Activated CD4-positive, alpha-beta T cell treated with anti-CD3 and anti-CD28 coated beads, Interleukin-2, amount 50 U/mL, for 16 hours (primary cell): ENCODE measurements at regions not wholly inside any gene's neighbourhood (a gene's known extent, or its start where the extent isn't known, plus 50 kb on each side); places are given as distances from the start of the nearest gene placed in this dataset.

Source experiments
- DNase-seq: peaks from one replicate; pipeline ENCODE4 v3.0.0-alpha.2; 2020

DNA sequence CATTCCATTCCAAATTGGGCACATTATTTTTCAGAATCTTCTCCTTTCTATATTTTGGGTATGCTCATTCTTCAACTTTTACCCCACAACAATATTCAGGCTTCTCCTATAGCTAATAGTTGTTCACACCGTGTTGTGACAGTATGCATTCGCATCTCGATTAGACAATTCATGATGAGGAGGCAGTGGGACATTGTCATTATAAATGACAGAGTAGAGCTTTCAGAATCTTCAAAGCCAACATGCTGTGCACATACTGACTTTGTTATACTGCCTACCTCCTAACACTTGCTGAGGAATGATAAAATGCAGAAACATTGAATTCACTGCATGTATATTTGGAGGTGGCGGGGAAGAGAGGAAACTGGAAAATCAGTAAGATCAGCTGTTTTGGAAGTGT is 714.2 kb downstream of the SUCLG1 start:
- DNase-seq = no peak

DNA sequence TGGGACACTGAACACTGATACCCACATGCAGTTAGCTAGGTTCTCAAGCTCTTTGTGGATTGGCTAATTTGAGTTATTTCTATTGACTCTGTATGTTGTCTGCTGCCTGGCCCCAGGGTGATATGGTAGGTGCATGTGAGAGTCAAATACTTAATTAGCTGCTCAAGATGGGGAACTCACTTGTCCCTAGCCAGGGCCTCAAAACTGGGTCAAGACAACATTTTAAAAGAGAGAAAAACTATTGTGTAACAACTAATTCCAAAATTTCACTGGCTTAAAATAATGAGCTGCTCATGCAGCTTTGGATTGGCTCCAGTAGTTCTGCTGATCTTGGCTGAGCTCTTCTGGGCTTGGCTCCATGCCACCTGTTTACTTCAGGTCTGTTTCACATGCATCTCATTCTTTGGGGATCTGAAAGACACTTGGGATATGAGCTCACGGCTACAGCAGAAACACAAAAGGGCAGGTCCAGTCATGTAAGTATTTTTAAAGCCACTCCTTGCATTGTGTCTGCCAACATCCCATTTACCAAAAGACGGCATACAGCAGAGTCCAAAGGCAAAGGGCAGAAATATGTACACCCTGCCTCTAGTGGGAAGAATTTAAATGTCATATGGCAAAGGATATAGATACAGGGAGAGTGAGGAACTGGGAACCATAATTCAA is 716.8 kb downstream of the SUCLG1 start:
- no peak for DNase-seq

DNA sequence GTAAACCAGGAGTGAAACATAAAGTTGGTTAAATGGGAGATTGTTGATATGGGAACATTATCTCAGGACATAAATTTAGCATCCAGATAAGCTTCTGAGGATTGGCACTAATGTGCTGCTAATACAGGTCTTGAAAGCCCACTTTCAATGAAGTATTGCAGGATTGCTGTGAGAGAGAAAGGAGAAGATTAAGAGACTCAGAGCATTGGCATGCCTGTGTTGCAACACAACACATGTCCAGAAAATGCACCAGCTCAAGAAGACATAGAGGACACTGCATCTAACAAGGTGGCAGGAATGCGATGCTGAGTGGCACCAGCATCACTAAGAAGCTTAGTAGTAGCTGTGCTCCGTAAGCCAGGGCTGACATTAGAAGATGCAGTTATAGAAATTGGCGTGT is 728.9 kb downstream of the SUCLG1 start:
- no peak for DNase-seq

DNA sequence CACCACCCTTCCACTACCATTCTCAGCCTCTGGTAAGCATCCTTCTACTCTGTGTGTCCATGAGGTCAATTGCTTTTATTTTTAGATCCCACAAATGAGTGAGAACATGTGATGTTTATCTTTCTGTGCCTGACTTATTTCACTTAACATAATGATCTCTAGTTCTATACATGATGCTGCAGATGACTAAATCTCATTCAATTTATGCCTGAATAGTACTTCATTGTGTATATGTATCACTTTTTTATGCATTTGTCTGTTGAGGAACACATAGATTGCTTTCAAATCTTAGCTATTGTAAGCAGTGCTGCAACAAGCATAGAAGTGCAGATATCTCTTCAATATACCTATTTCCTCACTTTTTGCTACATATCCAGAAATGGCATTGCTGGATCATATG is 733.3 kb downstream of the SUCLG1 start:
- no peak for DNase-seq

DNA sequence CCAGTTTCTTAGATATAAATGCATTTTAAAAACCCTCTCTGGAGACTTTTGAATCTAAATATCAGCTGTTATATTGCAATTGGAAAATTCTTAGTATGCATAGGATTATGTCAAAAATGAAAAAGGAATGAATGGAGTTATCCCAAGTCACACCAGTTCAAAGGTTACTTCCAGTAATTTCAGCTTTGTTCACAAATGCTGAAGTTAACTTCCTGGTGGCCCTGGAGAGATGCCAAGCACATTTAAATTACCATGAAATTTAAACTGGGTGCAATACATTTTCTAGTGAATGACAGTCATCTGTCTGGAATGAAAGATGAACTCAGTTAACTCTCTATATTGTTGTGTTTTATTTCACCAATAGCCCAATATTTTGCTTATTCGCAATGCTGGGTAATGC is 753.9 kb downstream of the SUCLG1 start:
- DNase-seq = no peak

DNA sequence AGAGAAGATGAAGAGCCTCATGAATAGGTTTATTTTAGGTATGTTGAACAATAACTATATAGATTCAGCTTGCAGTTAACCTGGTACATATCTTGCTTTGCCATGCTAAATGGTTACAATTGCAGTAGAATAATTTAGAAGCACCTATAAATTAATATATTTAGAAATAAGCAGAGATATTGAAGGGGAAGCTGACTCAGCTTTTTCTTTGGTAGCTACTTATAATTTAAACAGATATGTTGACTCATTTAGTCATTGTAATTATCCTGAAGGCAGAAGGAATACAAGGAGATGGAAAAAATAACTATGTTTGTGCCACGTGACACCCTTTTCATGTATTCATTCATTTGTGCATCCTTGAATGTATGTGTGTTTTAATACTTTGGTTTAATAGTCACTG is 755.5 kb downstream of the SUCLG1 start:
- DNase-seq = no peak

DNA sequence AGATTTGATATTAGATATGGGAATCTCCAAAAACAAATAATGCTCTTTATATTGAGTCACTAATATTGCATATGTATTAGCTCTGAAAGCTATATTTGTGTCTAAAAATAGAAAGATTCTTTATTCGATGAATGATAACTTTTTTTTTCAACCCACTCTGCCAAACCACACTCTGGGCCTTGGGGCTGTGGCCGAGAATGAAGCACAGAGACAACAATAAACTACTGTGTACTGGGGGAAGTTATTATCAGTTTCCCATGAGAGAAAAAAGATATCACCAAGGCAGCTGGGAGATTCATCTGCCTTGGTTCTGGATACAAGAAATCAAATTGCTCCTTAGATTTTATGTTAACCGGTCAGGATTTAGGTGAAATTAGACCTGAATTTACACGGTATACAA is 762.2 kb downstream of the SUCLG1 start:
- DNase-seq = no peak

DNA sequence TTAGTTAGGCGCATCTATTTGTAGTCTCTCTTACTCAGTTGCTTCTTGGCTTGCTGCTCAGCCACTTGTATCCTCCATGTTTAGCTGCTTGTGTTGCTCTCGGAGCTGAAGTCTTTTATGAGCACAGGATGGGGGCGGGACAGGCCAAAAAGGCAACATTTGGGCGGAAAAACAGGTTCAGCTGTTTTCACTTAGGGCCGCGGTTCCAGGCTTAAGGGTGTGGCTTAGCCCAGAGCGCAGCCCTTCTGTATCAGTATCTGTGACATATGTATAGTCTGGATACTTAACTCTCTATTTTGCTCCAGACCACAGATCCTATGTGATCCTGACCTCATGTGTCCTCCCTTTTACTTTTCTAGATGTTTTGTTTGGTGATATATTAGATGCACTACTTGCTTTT is 763.5 kb downstream of the SUCLG1 start:
- DNase-seq = no peak

DNA sequence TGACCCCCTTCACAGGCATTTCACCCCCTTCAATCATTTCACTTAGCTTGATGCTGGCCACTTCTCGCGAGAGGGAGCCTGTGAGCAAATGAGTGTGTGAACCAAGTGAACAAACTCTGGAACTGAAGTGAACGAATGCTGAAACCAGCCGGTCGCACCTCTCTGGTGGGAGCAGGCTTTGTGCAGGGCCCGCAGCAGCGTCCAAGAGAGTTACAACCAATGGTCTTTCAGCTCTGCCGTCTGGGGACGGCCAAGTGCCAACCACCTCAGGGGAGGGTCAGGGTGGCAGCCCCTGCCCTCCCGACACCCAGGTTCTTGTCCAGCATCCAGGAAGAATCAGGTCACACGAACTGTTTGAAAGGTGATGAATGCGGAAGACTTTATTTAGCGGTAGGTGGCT is 764.0 kb downstream of the SUCLG1 start:
- no peak for DNase-seq

DNA sequence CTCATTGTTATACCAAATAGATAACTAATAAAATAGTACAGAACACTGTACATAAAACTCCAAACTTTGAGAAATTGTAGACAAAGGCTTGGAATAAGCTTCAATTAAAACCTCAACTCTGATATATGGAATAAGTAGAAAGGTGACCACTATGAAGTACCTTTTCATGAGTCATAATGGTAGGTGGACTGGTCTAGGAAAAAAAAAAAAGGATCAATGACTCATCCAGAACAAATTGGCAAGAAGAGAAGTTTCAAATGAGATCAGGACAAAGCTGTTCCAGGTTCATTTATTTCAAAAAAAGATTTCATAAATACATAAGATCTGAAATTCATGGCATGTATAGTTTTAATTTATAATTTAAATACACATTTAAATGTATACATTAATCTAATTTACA is 769.7 kb downstream of the SUCLG1 start:
- DNase-seq = no peak

DNA sequence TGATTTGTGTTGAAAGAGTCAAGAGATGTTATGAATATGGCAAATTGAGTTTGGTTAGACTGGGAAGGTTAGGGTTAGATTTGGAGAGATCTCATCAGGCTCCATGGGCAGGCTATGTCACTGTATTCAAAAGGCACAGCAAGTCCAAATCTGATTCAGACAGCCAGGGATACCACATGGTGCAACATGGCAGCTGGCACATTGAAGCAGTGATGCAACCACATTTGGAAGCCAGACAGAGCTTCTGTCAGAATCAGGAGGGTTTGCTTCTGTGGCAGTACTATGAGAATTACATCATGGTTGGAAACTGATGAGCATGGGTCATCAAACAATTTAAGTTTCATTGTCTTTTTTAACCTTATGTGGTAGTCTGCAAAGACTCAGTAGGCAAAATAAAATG is 772.2 kb downstream of the SUCLG1 start:
- no peak for DNase-seq

DNA sequence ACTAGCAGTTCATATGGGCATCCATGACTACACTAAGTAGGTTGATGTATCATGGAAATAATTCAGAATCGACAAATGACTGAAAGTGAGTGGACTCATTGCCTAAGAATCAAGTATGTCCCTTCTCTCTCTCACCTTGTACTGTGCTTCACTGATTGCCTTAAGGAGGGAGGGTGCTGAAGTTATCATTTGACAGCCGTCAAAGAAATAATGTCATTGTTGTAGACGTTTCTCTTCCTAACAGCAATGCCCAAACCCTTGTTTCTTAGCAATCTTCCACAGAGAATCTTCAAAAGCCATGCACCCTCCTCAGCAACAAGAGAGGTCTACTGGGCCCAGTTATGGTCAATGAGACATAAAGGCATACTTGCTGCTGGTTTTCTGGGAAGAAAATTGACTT is 785.0 kb downstream of the SUCLG1 start:
- DNase-seq = no peak

DNA sequence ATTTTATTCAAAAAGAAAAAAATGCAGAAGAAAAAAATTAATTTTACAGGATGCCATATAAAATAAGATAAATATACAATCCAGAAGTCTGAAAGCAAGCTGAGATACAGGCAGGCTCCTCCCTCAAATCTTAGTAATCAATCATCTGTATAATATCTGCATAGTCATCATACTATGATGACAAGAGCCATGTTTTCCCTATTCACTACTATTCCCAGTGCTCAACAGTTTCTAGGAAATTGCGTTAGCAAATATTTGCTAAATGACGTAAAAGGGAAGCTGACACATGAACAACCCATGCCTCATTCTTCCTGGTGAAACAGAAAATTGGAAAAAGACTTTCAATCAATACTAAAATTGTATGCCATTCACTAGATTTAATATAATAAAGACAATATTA is 793.2 kb downstream of the SUCLG1 start:
- no peak for DNase-seq

DNA sequence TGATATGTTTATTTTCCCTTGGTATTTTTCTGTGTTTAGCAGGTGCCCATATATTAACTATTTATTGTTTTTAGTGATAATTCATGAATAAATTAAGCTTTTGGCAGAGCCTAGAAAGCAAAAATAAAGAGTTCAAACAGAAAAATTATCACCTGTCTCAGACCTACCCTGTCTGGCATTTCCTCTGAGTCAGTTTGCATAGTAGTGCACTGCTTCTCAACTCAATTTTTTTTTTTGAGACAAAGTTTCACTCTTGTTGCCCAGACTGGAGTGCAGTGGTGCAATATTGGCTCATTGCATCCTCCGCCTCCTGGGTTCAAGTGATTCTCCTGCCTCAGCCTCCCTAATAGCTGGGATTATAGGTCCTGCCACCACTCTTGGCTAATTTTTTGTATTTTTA is 793.9 kb downstream of the SUCLG1 start:
- no peak for DNase-seq

DNA sequence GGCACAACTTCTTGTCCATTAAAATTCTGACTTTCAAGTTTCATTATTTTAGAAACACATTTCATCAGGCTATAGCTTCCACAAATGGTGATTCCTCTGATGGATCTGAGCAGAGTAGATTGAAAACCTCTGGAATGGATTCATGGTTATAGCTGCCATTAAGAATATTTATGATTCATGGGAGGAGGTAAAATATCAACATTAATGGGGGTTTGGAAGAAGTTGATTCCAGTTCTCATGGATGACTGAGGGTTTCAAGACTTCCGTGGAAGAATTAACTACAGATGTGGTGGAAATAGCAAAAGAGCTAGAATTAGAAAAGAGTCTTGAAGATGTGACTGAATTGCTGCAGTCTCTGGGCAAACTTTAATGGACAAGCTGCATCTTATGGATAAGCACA is 797.4 kb downstream of the SUCLG1 start:
- no peak for DNase-seq

DNA sequence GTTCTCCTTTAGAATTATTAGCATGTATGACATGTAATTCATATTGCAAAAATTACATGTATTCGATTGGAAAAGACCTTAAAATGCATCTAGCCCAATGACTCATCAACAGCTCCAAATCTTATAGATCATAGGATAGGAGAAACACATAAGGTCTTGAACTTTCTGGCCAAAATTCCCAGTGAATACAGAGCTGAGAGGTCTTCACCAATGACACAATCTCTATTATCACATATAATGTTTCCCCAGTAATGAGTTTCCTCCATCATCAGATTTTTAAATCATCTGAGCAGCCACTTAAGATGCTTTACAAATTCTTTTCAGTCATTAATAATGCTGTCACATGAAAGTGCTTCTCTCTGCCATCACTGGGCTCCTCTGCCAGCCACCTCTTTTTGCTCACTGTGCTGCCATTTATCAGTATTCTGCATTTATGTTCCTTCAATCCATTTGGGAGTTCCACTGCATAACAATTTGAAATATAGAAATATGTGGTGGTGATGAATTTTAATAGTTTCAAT is 804.9 kb downstream of the SUCLG1 start:
- DNase-seq = no peak

DNA sequence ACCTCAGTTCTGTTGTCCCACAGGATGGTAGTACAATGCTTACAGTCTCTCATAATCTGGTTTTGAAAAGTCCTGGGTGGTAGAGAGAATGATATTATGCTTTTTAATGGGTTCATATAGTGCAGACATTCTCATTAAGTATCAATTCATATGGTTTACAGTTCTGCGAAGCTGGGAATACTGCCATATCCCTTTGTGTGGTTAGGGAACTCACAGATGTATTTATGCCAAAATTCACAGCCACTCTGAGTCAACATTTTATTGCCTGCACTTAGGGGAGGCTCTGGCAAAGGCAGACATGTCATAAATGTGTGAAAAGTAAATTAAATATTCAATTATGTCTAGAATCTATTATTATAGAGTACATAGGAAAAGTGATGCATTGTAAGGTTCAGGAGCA is 808.2 kb downstream of the SUCLG1 start:
- no peak for DNase-seq

DNA sequence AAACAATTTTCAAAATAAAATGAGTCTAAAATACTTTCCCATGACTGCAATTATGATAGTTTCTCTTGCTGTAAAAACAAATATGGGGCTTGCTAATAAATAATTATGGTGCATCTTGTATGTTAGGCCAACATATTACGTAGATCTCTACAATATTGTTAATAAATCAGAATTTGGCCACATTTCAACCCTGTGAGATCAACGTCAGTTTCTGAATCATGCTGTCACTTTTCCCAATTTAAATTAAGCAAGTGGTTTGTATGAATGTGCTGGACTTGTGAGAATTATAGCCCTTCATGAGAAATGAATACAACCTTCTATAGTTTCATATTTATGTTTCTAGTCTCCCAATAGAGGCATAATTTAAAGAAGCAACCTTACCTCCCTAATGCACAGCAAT is 808.9 kb downstream of the SUCLG1 start:
- DNase-seq = no peak

DNA sequence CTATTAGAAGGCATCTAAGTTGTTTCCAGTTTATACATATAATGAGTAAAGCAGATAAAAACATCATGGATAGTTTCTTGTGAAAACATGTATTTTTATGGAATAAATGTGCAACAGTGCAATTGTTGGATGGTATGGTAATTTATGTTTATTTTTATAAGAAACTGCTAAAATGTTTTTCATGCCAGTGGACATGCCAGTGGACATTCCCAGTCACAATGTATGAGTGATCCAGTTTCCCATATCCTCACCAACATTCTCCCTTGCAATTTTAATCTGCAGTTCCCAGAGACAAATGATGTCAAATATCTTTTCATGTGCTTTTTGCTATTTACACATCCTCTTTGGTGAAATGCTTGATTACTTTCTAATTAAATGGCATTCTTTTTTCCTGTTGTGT is 818.6 kb downstream of the SUCLG1 start:
- DNase-seq = no peak

DNA sequence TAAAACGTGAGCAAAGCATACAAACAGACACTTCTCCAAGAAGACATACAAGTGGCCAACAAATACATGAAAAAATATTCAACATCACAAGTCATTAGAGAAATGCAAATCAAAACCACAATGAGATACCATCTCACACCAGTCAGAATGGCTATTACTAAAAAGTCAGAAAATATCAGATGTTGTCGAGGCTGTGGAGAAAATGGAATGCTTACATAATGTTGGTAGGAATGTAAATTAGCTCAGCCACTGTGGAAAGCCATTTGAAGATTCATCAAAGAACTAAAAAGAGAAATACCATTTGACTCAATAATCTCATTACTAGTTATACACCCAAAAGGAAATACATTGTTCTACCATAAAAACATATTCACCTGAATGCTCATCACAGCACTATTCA is 825.7 kb downstream of the SUCLG1 start:
- no peak for DNase-seq

DNA sequence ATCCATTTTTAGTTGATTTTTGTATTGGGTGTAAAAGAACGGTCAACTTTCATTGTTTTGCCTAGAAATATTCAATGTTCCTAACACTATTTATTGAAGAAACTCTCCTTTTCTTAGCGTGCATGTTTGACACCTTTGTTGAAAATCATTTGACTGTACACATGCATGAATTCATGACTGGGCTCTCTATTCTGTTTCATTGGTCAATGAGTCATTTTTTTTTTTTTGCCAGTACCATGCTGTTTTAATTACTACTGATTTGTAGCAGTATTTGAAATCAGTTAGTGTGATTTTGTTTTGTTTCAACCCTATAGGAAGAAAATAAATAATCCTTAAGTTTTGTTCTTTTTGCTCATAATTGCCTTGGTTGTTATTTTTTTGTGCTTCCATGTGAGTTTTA is 828.7 kb downstream of the SUCLG1 start:
- no peak for DNase-seq

DNA sequence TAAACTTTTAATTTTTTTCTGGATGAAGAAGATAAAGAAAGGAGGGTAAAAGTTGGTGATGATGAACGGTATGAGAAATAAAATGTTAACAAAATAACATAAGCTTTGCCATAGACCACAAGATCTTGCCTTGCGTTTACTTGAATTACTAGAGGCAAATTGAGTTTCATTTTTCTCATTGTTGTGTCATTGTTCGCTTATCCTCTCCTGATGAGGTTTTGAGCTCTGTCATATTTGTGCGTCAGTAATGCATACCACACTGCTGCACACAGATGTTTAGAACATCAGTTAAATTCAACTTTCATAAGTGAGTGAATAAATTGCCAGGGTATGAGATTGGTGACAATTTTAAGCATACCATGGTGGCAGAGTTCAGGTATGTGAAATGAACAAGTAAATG is 843.6 kb downstream of the SUCLG1 start:
- DNase-seq = no peak

DNA sequence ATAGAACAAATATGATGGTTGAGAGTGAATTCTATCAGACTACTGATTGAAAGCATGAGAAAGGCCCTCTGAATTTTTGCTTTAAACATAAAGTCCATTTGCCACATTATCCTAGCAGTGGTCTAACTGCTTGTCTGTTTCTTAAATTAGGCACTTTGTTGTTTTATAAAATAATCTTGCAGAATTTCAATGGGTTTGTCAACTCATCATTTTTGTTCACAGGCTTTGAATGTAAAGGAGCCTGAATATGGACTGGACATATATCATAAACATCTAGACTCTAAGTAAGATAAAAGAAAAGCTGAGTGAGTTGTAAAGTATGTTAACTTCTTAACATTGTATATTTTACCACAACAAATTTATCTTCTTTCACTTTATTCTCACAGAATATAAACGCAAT is 845.9 kb downstream of the SUCLG1 start:
- DNase-seq = no peak

DNA sequence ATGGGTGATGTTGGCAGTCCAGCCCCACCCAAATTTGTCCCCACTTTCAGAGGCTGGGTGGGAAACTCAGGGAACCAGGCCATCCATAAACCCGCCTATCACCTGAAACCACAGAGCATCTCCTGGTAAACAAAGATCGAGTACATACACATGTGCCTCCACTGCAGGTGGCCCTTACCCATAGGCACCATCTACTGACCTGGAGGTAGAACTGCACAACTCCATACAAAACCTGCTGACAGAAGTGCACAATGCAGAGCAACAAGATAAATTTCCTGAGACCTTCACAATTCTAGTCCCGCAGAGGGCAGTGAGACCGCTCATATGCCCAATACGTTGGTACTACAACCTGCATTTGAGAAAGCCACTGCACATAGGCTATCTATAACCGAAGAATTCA is 856.3 kb downstream of the SUCLG1 start:
- no peak for DNase-seq

DNA sequence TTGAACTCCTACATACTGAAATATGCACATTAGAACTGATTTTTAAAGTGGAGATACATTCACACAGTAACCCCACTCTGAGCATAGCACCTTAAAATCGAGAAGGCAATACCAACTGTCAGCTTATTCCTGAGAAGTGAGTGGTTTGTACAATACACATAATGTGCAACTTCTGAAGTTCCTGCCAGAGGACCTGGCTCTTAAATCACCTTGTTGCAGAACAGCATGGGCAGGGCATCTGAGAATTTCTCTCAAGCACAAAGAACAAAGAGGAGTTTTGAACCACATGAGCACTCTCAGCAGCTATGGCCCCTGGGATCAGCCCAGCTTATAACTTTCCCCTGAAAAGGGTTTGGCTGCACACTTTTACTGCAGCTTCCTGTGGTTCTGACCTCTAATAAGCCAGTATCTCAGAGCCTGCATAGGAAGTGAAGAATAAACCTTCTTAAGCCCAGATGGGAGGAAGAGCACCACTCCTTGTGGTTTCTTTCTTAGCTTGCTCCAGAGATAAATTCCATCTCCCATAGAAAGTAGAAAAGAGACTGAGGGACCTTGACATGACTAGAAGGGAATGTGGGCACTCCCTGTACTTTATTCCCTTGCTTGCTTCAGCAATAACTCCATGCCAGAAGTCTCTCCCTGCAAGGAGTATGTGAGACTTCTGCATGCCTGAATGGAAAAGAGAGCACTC is 862.3 kb downstream of the SUCLG1 start:
- DNase-seq = no peak
